ENCODE measurements at regions not wholly inside any gene's neighbourhood (a gene's known extent, or its start where the extent isn't known, plus 50 kb on each side); places are given as distances from the start of the nearest gene placed in this dataset.

- intact Hi-C loops (cut with DNase I) = loop anchor here in 1 of 10 donors (10.0 kb wide), 1 partner anchor 230 kb away; the partner anchor contains the start of gene FRMD6
- Histone ChIP-seq H3K9me3 (peaks cover 0 to 8% (median 3%) of the 10 kb centered on the region in 12 donors), H3K36me3 (no peaks in the 10 kb centered on the region), H3K27me3 (no peaks in the 10 kb centered on the region), H3K27ac (peak overlapping the region; percentile 35 to 80 (median 72)), H3K4me3 (peak overlapping the region in 1 of 12 donors; percentile 0), H3K4me1 (peaks cover 0 to 21% (median 9%) of the 10 kb centered on the region in 12 donors)
- 38 to 56% (median 47%) methylated on average over 5 of the region's 5 CpGs for WGBS, 4 donors
- peak; percentile 74 to 91 (median 82) for ATAC-seq
- TF ChIP-seq POLR2A (IDR thresholded peaks at IDR 0.05) = no peak
- TF ChIP-seq, protein P1, sequence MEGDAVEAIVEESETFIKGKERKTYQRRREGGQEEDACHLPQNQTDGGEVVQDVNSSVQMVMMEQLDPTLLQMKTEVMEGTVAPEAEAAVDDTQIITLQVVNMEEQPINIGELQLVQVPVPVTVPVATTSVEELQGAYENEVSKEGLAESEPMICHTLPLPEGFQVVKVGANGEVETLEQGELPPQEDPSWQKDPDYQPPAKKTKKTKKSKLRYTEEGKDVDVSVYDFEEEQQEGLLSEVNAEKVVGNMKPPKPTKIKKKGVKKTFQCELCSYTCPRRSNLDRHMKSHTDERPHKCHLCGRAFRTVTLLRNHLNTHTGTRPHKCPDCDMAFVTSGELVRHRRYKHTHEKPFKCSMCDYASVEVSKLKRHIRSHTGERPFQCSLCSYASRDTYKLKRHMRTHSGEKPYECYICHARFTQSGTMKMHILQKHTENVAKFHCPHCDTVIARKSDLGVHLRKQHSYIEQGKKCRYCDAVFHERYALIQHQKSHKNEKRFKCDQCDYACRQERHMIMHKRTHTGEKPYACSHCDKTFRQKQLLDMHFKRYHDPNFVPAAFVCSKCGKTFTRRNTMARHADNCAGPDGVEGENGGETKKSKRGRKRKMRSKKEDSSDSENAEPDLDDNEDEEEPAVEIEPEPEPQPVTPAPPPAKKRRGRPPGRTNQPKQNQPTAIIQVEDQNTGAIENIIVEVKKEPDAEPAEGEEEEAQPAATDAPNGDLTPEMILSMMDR (IDR thresholded peaks at IDR 0.05) = peak in 1 of 12 donors; percentile 16
- DNase-seq = peak in 3 of 5 donors; percentile 52 to 59 (median 55)
These were observed 184.7 kb downstream of the TMX1 start for GRCh38 chr14:51424561-51425251.

- Histone ChIP-seq H3K27me3 (no peaks in the 10 kb centered on the region), H3K36me3 (no peaks in the 10 kb centered on the region), H3K9me3 (no peaks in the 10 kb centered on the region), H3K4me1 (peaks cover 0 to 37% (median 17%) of the 10 kb centered on the region in 12 donors), H3K4me3 (no peak overlapping the region), H3K27ac (no peak overlapping the region)
- intact Hi-C loops (cut with DNase I) = loop anchor here in 1 of 10 donors (10.0 kb wide), 1 partner anchor 226 kb away; the partner anchor contains the start of gene FRMD6
- TF ChIP-seq, protein P1 (IDR thresholded peaks at IDR 0.05) = no peak
- no peak for TF ChIP-seq POLR2A (IDR thresholded peaks at IDR 0.05)
- 82 to 100% (median 92%) methylated on average over 1 of the region's 1 CpG for WGBS, 4 donors
- no peak for ATAC-seq
- DNase-seq = no peak
These were observed 188.9 kb downstream of the TMX1 start for GRCh38 chr14:51428981-51429380.

- Histone ChIP-seq H3K9me3 (no peaks in the 10 kb centered on the region), H3K4me3 (no peak overlapping the region), H3K36me3 (no peaks in the 10 kb centered on the region), H3K27me3 (no peaks in the 10 kb centered on the region), H3K27ac (peak overlapping the region in 11 of 12 donors; percentile 11 to 61 (median 38)), H3K4me1 (peaks cover 0 to 26% (median 9%) of the 10 kb centered on the region in 12 donors)
- TF ChIP-seq, protein P1 (IDR thresholded peaks at IDR 0.05) = no peak
- no peak for TF ChIP-seq POLR2A (IDR thresholded peaks at IDR 0.05)
- intact Hi-C loops (cut with DNase I) = no loop called here
- WGBS, 4 donors = 44 to 71% (median 66%) methylated on average over 4 of the region's 4 CpGs
- ATAC-seq (peak in 1 of 4 donors; percentile 50), DNase-seq (no peak)
These were observed 190.0 kb downstream of the TMX1 start for GRCh38 chr14:51430079-51430478.

DNA sequence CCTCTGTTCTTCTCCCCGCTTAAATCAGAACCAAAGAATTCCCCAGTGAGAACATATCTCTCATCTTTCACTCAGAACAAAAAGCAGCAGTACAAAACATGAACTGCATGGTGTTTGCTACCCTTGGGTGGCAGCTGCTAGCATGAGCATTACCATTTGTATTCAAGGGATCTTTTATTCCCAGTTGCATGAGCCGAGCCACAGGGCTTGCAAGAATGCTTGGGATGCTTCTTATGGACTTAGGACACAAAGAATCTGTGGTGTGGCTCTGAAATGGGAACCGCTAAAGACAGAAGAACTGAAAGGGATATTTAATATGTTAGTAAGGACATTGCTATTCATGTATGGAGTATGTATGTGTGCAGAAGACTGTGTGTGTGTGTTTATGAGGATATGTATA, 190.6 kb downstream of the TMX1 start:
- peaks cover 0 to 23% (median 7%) of the 10 kb centered on the region in 12 donors for H3K4me1 ChIP-seq
- peak overlapping the region in 11 of 12 donors; percentile 11 to 61 (median 38) for H3K27ac ChIP-seq
- intact Hi-C loops (cut with DNase I) = no loop called here
- H3K9me3 ChIP-seq = no peaks in the 10 kb centered on the region
- peak in 2 of 4 donors; percentile 34 to 50 for ATAC-seq
- WGBS, 4 donors = 56 to 65% (median 58%) methylated on average over 3 of the region's 3 CpGs
- DNase-seq = no peak
- no peaks in the 10 kb centered on the region for H3K27me3 ChIP-seq
- H3K36me3 ChIP-seq = no peaks in the 10 kb centered on the region
- no peak overlapping the region for H3K4me3 ChIP-seq
- no peak for TF ChIP-seq POLR2A (IDR thresholded peaks at IDR 0.05)
- TF ChIP-seq, protein P1 (IDR thresholded peaks at IDR 0.05) = no peak

Data from heart left ventricle (tissue), 16 donors.